Lower leg skin (tissue), 4 donors: ENCODE measurements at regions not wholly inside any gene's neighbourhood (a gene's known extent, or its start where the extent isn't known, plus 50 kb on each side); places are given as distances from the start of the nearest gene placed in this dataset.

ENCODE experiments used
- DNase-seq, 2 donors: peaks; one replicate each; pipeline ENCODE4 v3.0.0-alpha.2; 2019; ENCODE audit warnings: low spot score in 2 of 2
- H3K4me3 ChIP-seq: fragments of 200-600 bp; sonication (generic); 2 replicates; pipeline ENCODE4 v1.5.1; 2017; ENCODE audit warnings: mild to moderate bottlenecking, low read depth; ENCODE audit not compliant: poor library complexity, severe bottlenecking
- CTCF ChIP-seq, 3 donors: fragments of 450-650 bp; IDR thresholded peaks; one replicate each; pipeline ENCODE4 v1.5.1; 2016; ENCODE audit warnings: antibody characterized with exemption in 3 of 3, mild to moderate bottlenecking in 3 of 3, moderate library complexity in 2 of 3
- POLR2A ChIP-seq, 2 donors: fragments of 450-650 bp; IDR thresholded peaks; one replicate each; pipeline ENCODE4 v1.6.1; 2016 to 2017; ENCODE audit warnings: antibody characterized with exemption in 2 of 2, mild to moderate bottlenecking in 1 of 2, moderate library complexity in 1 of 2
- WGBS, 2 donors: methylation state at CpG; one replicate each; pipeline ENCODE4 v1.1.5; 2018; 5-methylcytosine and 5-hydroxymethylcytosine counted together
- intact Hi-C: fragments of 100-400 bp; cut with DNase I; formaldehyde crosslinking; loops from one replicate; pipeline ENCODE4 v1.15.0; 2023; ENCODE audit warnings: low total_unique reads

GRCh38 chr22:34160141-34160783, 240.0 kb upstream of the LARGE1 start:
- WGBS, 2 donors = 16 to 20% methylated on average over 4 of the region's 4 CpGs
- intact Hi-C loops = no loop called here
- H3K4me3 ChIP-seq = no peak overlapping the region
- TF ChIP-seq CTCF (IDR thresholded peaks at IDR 0.05) = no peak
- TF ChIP-seq POLR2A (IDR thresholded peaks at IDR 0.05) = no peak
- peak in 1 of 2 donors; percentile 47 for DNase-seq

GRCh38 chr22:34161431-34162123, 241.3 kb upstream of the LARGE1 start:
- 51 to 55% methylated on average over 9 of the region's 9 CpGs for WGBS, 2 donors
- TF ChIP-seq POLR2A (IDR thresholded peaks at IDR 0.05) = no peak
- TF ChIP-seq CTCF (IDR thresholded peaks at IDR 0.05) = no peak
- DNase-seq = no peak
- H3K4me3 ChIP-seq = no peak overlapping the region
- intact Hi-C loops = no loop called here

GRCh38 chr22:34198976-34199375, 278.7 kb upstream of the LARGE1 start:
- 43 to 45% methylated on average over 3 of the region's 3 CpGs for WGBS, 2 donors
- no peak for TF ChIP-seq CTCF (IDR thresholded peaks at IDR 0.05)
- TF ChIP-seq POLR2A (IDR thresholded peaks at IDR 0.05) = no peak
- no peak overlapping the region for H3K4me3 ChIP-seq
- intact Hi-C loops = no loop called here
- no peak for DNase-seq

- no peak for DNase-seq
- intact Hi-C loops = no loop called here
- WGBS, 2 donors = 76 to 86% methylated on average over 7 of the region's 7 CpGs
- no peak for TF ChIP-seq POLR2A (IDR thresholded peaks at IDR 0.05)
- no peak for TF ChIP-seq CTCF (IDR thresholded peaks at IDR 0.05)
- no peak overlapping the region for H3K4me3 ChIP-seq
Observed at GRCh38 chr22:34210301-34210700, 290.0 kb upstream of the LARGE1 start.

- intact Hi-C loops = no loop called here
- TF ChIP-seq CTCF (IDR thresholded peaks at IDR 0.05) (no peak), POLR2A (IDR thresholded peaks at IDR 0.05) (no peak)
- H3K4me3 ChIP-seq = no peak overlapping the region
- DNase-seq = no peak
Observed at GRCh38 chr22:34214372-34214771, 294.1 kb upstream of the LARGE1 start.
